A549 (cell line): ENCODE measurements at regions not wholly inside any gene's neighbourhood (a gene's known extent, or its start where the extent isn't known, plus 50 kb on each side); places are given as distances from the start of the nearest gene placed in this dataset.

Experiments used
- ATAC-seq, 2 experiments: fragments of 200-7000 bp in 1 of 2; fragments of >200 bp in 1 of 2; cut with Nextera tagmentation in 1 of 2; cut with Tn5 transposase in 1 of 2; 3 replicates each; pipeline versions ENCODE4 v1.8.0 to v1.9.1; 2018 to 2020; ENCODE audit warnings: mild to moderate bottlenecking in 1 of 2, moderate library complexity in 1 of 2
- CTCF ChIA-PET: fragments of 300-600 bp; sonication (Branson Sonifier 250); formaldehyde crosslinking; extraction: SDS; loops from one replicate; lab custom pipeline; 2021; ENCODE audit warnings: antibody characterized with exemption, inconsistent platforms; lab: Yijun Ruan, JAX
- POLR2A ChIA-PET: fragments of 350-600 bp; formaldehyde crosslinking; extraction: SDS; loops from one replicate; lab custom pipeline; 2021; ENCODE audit warnings: antibody characterized with exemption, inconsistent platforms; lab: Yijun Ruan, JAX
- DNase-seq, 2 experiments: peaks; one replicate each; pipeline versions ENCODE4 v3.0.0 to v3.0.0-alpha.2; 2011 to 2016; ENCODE audit warnings: low read depth in 1 of 2, low spot score in 1 of 2
- FAIRE-seq: peaks from 2 replicates; lab custom pipeline; 2011; peaks lifted over from hg19 to GRCh38; lab: Jason Lieb, UNC
- H3K27ac ChIP-seq, 2 experiments: fragments of >200 bp; sonication (Bioruptor Twin); formaldehyde crosslinking; 3 replicates each; pipeline ENCODE4 v1.5.1; 2016 to 2017
- H3K4me1 ChIP-seq: fragments of >200 bp; sonication (Bioruptor Twin); formaldehyde crosslinking; 3 replicates; pipeline ENCODE4 v1.6.1; 2016
- H3K4me2 ChIP-seq: fragments of >200 bp; sonication (Bioruptor Twin); formaldehyde crosslinking; 3 replicates; pipeline ENCODE4 v1.6.1; 2016
- H3K4me3 ChIP-seq: fragments of >200 bp; sonication (Bioruptor Twin); formaldehyde crosslinking; 3 replicates; pipeline ENCODE4 v1.5.1; 2016
- H3K9me3 ChIP-seq: fragments of >200 bp; sonication (Bioruptor Twin); formaldehyde crosslinking; 3 replicates; pipeline ENCODE4 v1.6.1; 2016
- BHLHE40 ChIP-seq: IDR thresholded peaks from 2 replicates; pipeline ENCODE4 v1.6.1; 2012; ENCODE audit warnings: low read depth, low read length, inconsistent platforms
- CBX8 ChIP-seq: fragments of 200-600 bp; sonication (generic); IDR thresholded peaks from 2 replicates; pipeline ENCODE4 v1.6.1; 2016
- CEBPB ChIP-seq, 2 experiments: fragments of >200 bp in 1 of 2; sonication (Bioruptor Twin) in 1 of 2; formaldehyde crosslinking in 1 of 2; IDR thresholded peaks; 2 replicates each; pipeline ENCODE4 v1.6.1; 2012 to 2016
- EHF ChIP-seq: fragments of 250-450 bp; sonication (Bioruptor Pico); IDR thresholded peaks from 2 replicates; pipeline ENCODE4 v1.5.0; 2020; ENCODE audit warnings: mild to moderate bottlenecking
- EHMT2 ChIP-seq: fragments of 200-600 bp; sonication (generic); IDR thresholded peaks from 2 replicates; pipeline ENCODE4 v1.6.1; 2016; ENCODE audit warnings: antibody characterized with exemption, low read depth, mild to moderate bottlenecking, moderate library complexity
- FOSB ChIP-seq: fragments of 250-450 bp; sonication (Bioruptor Pico); IDR thresholded peaks from 2 replicates; pipeline ENCODE4 v1.5.0; 2020; ENCODE audit warnings: mild to moderate bottlenecking, moderate library complexity
- FOXS1 ChIP-seq: fragments of 250-450 bp; sonication (Bioruptor Pico); IDR thresholded peaks from 2 replicates; pipeline ENCODE4 v1.5.0; 2020; ENCODE audit warnings: mild to moderate bottlenecking, moderate library complexity
- GATA3 ChIP-seq: IDR thresholded peaks from 2 replicates; pipeline ENCODE4 v1.6.1; 2012; ENCODE audit warnings: borderline replicate concordance
- HEYL ChIP-seq: fragments of 250-450 bp; sonication (Bioruptor Pico); IDR thresholded peaks from 2 replicates; pipeline ENCODE4 v1.8.0; 2021; ENCODE audit warnings: mild to moderate bottlenecking, moderate library complexity
- HOXA7 ChIP-seq: fragments of 250-450 bp; sonication (Bioruptor Pico); IDR thresholded peaks from 2 replicates; pipeline ENCODE4 v1.5.0; 2020; ENCODE audit warnings: mild to moderate bottlenecking, moderate library complexity
- HOXB13 ChIP-seq: fragments of 250-450 bp; sonication (Bioruptor Pico); IDR thresholded peaks from 2 replicates; pipeline ENCODE4 v1.5.0; 2020; ENCODE audit warnings: low read depth, mild to moderate bottlenecking, moderate library complexity
- HOXB5 ChIP-seq: fragments of 250-450 bp; sonication (Bioruptor Pico); IDR thresholded peaks from 2 replicates; pipeline ENCODE4 v1.5.0; 2020; ENCODE audit warnings: mild to moderate bottlenecking, moderate library complexity
- JUN ChIP-seq, 2 experiments: fragments of >200 bp; sonication (Bioruptor Twin); formaldehyde crosslinking; IDR thresholded peaks; 2 replicates in 1 of 2; 3 replicates in 1 of 2; pipeline ENCODE4 v1.6.1; 2016 to 2017
- KDM5A ChIP-seq: fragments of 200-600 bp; sonication (generic); IDR thresholded peaks from 2 replicates; pipeline ENCODE4 v1.6.1; 2016; ENCODE audit warnings: antibody characterized with exemption, mild to moderate bottlenecking
- MAFK ChIP-seq: fragments of 450-650 bp; IDR thresholded peaks from 2 replicates; pipeline ENCODE4 v1.6.1; 2014; ENCODE audit not compliant: partially characterized antibody
- MAZ ChIP-seq: fragments of 150-350 bp; IDR thresholded peaks from 2 replicates; pipeline ENCODE4 v1.6.1; 2014; ENCODE audit warnings: antibody characterized with exemption, low read depth, low read length, borderline replicate concordance
- MYC ChIP-seq: IDR thresholded peaks from 2 replicates; pipeline ENCODE4 v1.6.1; 2012; ENCODE audit warnings: mild to moderate bottlenecking, inconsistent platforms, low read length, improper control_type of control experiment, borderline replicate concordance
- PHF8 ChIP-seq: fragments of 200-600 bp; sonication (generic); IDR thresholded peaks from 2 replicates; pipeline ENCODE4 v1.6.1; 2016; ENCODE audit warnings: low read depth, mild to moderate bottlenecking, antibody characterized with exemption, moderate library complexity, borderline replicate concordance
- POLR2A ChIP-seq: IDR thresholded peaks from 2 replicates; pipeline ENCODE4 v1.6.1; 2012; ENCODE audit warnings: mild to moderate bottlenecking, low read length
- POLR2AphosphoS2 ChIP-seq: conservative IDR thresholded peaks from 2 replicates; pipeline ENCODE4 v1.6.1; 2012; ENCODE audit warnings: low read length, improper control_type of control experiment, inconsistent platforms
- RFX5 ChIP-seq: fragments of 450-650 bp; IDR thresholded peaks from 2 replicates; pipeline ENCODE4 v1.7.1; 2014; ENCODE audit warnings: antibody characterized with exemption, mild to moderate bottlenecking, moderate library complexity
- SMC3 ChIP-seq: fragments of >200 bp; sonication (Bioruptor Twin); formaldehyde crosslinking; IDR thresholded peaks from 3 replicates; pipeline ENCODE4 v1.6.1; 2018; ENCODE audit warnings: inconsistent platforms
- TP53 ChIP-seq: fragments of 250-450 bp; sonication (Bioruptor Pico); IDR thresholded peaks from 2 replicates; pipeline ENCODE4 v1.5.0; 2021; ENCODE audit warnings: mild to moderate bottlenecking, moderate library complexity
- ZFP36 ChIP-seq: fragments of 450-650 bp; IDR thresholded peaks from 2 replicates; pipeline ENCODE4 v1.6.1; 2014; ENCODE audit warnings: borderline replicate concordance; ENCODE audit not compliant: partially characterized antibody
- ZSCAN20 ChIP-seq: fragments of 250-450 bp; sonication (Bioruptor Pico); IDR thresholded peaks from 2 replicates; pipeline ENCODE4 v1.8.0; 2022; ENCODE audit warnings: mild to moderate bottlenecking, moderate library complexity
- WGBS: methylation state at CpG from one replicate; pipeline ENCODE4 v1.1.6; 2017; ENCODE audit errors: missing lambda C conversion rate; 5-methylcytosine and 5-hydroxymethylcytosine counted together
- TF ChIP-seq, protein P1 (sequence below): IDR thresholded peaks from 2 replicates; pipeline ENCODE4 v1.6.1; 2012

DNA sequence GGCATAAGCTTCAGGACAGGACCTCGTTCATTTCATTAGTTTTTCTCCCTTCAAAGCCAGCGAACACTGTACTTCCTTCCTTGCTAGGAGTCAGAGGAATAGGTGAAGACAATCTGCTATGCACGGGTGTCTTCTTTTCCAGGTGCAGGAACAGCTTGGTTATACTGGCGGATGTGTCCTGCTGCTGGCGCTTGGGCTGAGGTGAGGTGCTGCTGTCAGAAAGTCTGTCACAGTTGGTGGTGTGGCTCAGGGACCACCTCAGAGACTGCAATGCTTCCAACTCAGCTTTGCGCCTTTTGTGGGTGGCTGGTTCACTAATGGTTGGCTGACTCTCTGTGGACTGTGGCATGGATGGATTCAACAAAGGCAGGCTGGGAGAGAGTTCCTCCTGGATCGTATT is 58.3 kb upstream of the UBN2 start:
- WGBS: 86% methylated on average over 7 of the region's 7 CpGs
- ATAC-seq (no peak), FAIRE-seq (no peak), DNase-seq (no peak)
- Histone ChIP-seq H3K4me2 (no peak overlapping the region), H3K4me1 (no peaks in the 10 kb centered on the region), H3K4me3 (no peak overlapping the region), H3K9me3 (no peaks in the 10 kb centered on the region), H3K27ac (no peak overlapping the region)
- no peak for TF ChIP-seq EHF (CRISPR knock-in tag)
- TF ChIP-seq BHLHE40: no peak
- no peak for TF ChIP-seq RFX5
- TF ChIP-seq JUN (IDR thresholded peaks at IDR 0.05): no peak
- TF ChIP-seq FOSB (CRISPR knock-in tag): no peak
- TF ChIP-seq CBX8: no peak
- TF ChIP-seq KDM5A: no peak
- no peak for TF ChIP-seq HOXB13 (CRISPR knock-in tag)
- TF ChIP-seq HEYL: no peak
- no peak for TF ChIP-seq TP53 (CRISPR knock-in tag)
- TF ChIP-seq MAFK: no peak
- no peak for TF ChIP-seq SMC3
- no peak for TF ChIP-seq GATA3
- TF ChIP-seq HOXB5 (CRISPR knock-in tag): no peak
- no peak for TF ChIP-seq ZSCAN20 (CRISPR knock-in tag)
- no peak for TF ChIP-seq CEBPB (IDR thresholded peaks at IDR 0.05)
- no peak for TF ChIP-seq POLR2A
- TF ChIP-seq MAZ: no peak
- CTCF ChIA-PET: interaction anchor here (1.5 kb wide), 1 partner anchor 79 kb away, joined by 3 read pairs; no protein-coding TSS in a partner anchor
- POLR2A ChIA-PET: no interaction called here

DNA sequence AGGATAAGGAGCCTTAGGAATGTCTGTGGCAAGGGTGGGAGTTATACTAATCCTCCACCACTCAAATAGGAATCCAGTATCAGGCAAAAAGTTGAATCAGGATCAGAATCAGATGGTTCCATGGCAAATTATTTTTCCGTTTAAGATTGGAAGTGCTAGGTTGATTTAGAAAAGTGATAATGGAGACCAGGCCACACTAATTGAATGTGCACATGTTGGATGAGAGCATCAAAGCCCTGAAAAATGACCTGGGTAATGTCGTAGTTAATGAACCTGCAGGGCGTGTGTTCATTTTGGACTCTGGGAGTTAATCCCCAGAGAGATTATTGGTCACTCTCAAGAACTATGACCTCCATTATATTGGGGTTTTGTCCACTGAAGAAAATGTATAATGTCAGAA is 53.3 kb upstream of the UBN2 start:
- Histone ChIP-seq H3K4me3 (no peak overlapping the region), H3K27ac (no peak overlapping the region), H3K4me1 (no peaks in the 10 kb centered on the region), H3K4me2 (no peak overlapping the region), H3K9me3 (no peaks in the 10 kb centered on the region)
- CTCF ChIA-PET: no interaction called here
- WGBS: 96% methylated on average over 3 of the region's 3 CpGs
- TF ChIP-seq MAZ: no peak
- TF ChIP-seq KDM5A: no peak
- TF ChIP-seq POLR2AphosphoS2: no peak
- TF ChIP-seq ZFP36: no peak
- FAIRE-seq: peak; percentile 7
- POLR2A ChIA-PET: no interaction called here
- DNase-seq: no peak
- no peak for ATAC-seq

DNA sequence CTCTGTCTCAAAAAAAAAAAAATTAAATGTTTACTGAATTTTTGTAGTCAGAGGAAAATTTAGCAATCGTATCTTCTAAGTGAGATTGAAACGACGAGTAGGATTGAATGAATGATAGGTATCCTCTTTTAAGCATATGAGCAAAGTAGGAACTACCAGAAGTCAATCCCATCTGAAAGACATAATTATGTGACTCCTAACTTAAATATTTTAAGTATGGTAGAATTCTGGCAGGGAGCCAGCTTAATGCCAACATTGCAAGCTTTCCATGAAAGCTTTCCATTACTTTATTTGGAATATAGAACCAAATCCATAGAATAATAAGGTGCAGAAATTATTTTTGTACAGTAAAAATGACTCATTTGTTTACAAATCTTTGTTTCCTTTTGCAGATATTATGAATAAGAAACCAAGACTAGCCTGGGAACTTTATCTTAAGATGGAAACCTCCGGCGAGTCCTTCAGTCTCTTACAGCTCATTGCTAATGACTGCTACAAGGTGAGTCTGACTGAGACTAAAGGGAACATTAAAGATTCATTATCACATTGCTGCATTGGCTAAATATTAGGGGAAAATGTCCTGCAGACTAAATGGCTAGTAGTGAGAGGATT is 50.2 kb upstream of the UBN2 start:
- no peak overlapping the region for H3K27ac ChIP-seq
- ChIA-PET CTCF (interaction anchor here (0.6 to 0.9 kb wide), 2 partner anchors 9 to 994 kb away, joined by 3 read pairs; no protein-coding TSS in a partner anchor), POLR2A (no interaction called here)
- H3K4me2 ChIP-seq: no peak overlapping the region
- H3K4me1 ChIP-seq: no peaks in the 10 kb centered on the region
- H3K9me3 ChIP-seq: no peaks in the 10 kb centered on the region
- 91% methylated on average over 5 of the region's 5 CpGs for WGBS
- no peak for DNase-seq
- no peak overlapping the region for H3K4me3 ChIP-seq
- TF ChIP-seq EHMT2 (no peak), FOXS1 (CRISPR knock-in tag) (no peak), KDM5A (no peak), PHF8 (no peak), SMC3 (no peak), BHLHE40 (no peak), MYC (no peak), HOXA7 (CRISPR knock-in tag) (no peak)
- TF ChIP-seq, protein P1, sequence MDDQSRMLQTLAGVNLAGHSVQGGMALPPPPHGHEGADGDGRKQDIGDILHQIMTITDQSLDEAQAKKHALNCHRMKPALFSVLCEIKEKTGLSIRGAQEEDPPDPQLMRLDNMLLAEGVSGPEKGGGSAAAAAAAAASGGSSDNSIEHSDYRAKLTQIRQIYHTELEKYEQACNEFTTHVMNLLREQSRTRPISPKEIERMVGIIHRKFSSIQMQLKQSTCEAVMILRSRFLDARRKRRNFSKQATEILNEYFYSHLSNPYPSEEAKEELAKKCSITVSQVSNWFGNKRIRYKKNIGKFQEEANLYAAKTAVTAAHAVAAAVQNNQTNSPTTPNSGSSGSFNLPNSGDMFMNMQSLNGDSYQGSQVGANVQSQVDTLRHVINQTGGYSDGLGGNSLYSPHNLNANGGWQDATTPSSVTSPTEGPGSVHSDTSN: no peak
- FAIRE-seq: no peak
- ATAC-seq: no peak
